Psoas muscle (tissue), 7 donors: ENCODE measurements at regions not wholly inside any gene's neighbourhood (a gene's known extent, or its start where the extent isn't known, plus 50 kb on each side); places are given as distances from the start of the nearest gene placed in this dataset.

ENCODE experiments used
- ATAC-seq, 4 donors: fragments of 200-7000 bp; cut with Tn5 transposase; one replicate each; pipeline ENCODE4 v1.9.1; 2020; ENCODE audit warnings: moderate library complexity in 3 of 4, mild to moderate bottlenecking in 2 of 4
- DNase-seq, 2 donors: peaks; one replicate each; pipeline ENCODE4 v3.0.0-alpha.2; 2020
- H3K27ac ChIP-seq: fragments of 200-600 bp; one replicate; pipeline ENCODE4 v1.8.0; 2022
- H3K27me3 ChIP-seq, 3 donors: fragments of 200-600 bp in 1 of 3; one replicate each; pipeline versions ENCODE4 v1.6.1 to v1.8.0; 2013 to 2022; ENCODE audit warnings: low read length in 2 of 3, mild to moderate bottlenecking in 2 of 3, moderate library complexity in 1 of 3; ENCODE audit not compliant: insufficient read depth in 3 of 3
- H3K36me3 ChIP-seq, 2 donors: fragments of 200-600 bp in 1 of 2; one replicate each; pipeline versions ENCODE4 v1.6.1 to v1.8.0; 2013 to 2022; ENCODE audit warnings: low read depth in 1 of 2, mild to moderate bottlenecking in 1 of 2, moderate library complexity in 1 of 2; ENCODE audit not compliant: insufficient read depth in 1 of 2
- H3K4me1 ChIP-seq: fragments of 200-600 bp; one replicate; pipeline ENCODE4 v1.8.0; 2022
- H3K4me3 ChIP-seq: fragments of 200-600 bp; one replicate; pipeline ENCODE4 v1.8.0; 2022; ENCODE audit warnings: mild to moderate bottlenecking
- H3K9me3 ChIP-seq: fragments of 200-600 bp; one replicate; pipeline ENCODE4 v1.8.0; 2022
- CTCF ChIP-seq: fragments of 200-600 bp; IDR thresholded peaks from one replicate; pipeline ENCODE4 v1.8.0; 2022; ENCODE audit warnings: antibody characterized with exemption
- WGBS, 3 donors: extraction: QIAGEN DNeasy Blood & Tissue Kit; methylation state at CpG; one replicate each; pipeline versions ENCODE4 v1.1.6 to v1.1.7; 2013; 5-methylcytosine and 5-hydroxymethylcytosine counted together
- intact Hi-C, 2 donors: fragments of 100-400 bp; cut with DNase I; formaldehyde crosslinking; loops; one replicate each; pipeline versions ENCODE4 v1.11.0 to v1.14.2; 2022
- donor health status: healthy with polysubstance abuse.
- donor health status: DM: no; HTN: no; CAD: no; lungs with moderate emphysema.
- donor health status: Bipolar disorder and iron deficiency.
- donor health status: healthy.
- donor health status: DM: yes; HTN: yes; CAD: no.
- donor health status: DM: no; HTN: no; CAD: no.
- donor health status: DM: yes; HTN: yes; CAD: no.

GRCh38 chr10:80697926-80698325 is 160.2 kb downstream of the SH2D4B start:
- no peak overlapping the region for H3K27ac ChIP-seq
- TF ChIP-seq CTCF, result no peak
- H3K9me3 ChIP-seq, result no peaks in the 10 kb centered on the region
- no peaks in the 10 kb centered on the region for H3K36me3 ChIP-seq
- intact Hi-C loops, result loop anchor here in 1 of 2 donors (10.0 kb wide), 1 partner anchor 227 kb away; no protein-coding TSS in a partner anchor
- H3K4me1 ChIP-seq, result no peaks in the 10 kb centered on the region
- ATAC-seq (no peak), DNase-seq (no peak)
- 39 to 52% (median 47%) methylated on average over 2 of the region's 2 CpGs for WGBS, 3 donors
- no peaks in the 10 kb centered on the region for H3K27me3 ChIP-seq
- H3K4me3 ChIP-seq, result no peak overlapping the region

GRCh38 chr10:80699602-80700039 is 161.9 kb downstream of the SH2D4B start:
- H3K4me3 ChIP-seq, result no peak overlapping the region
- DNase-seq (peak; percentile 78 to 88), ATAC-seq (peak in 3 of 4 donors; percentile 57 to 80 (median 61))
- H3K4me1 ChIP-seq, result no peaks in the 10 kb centered on the region
- TF ChIP-seq CTCF, result peak; percentile 78
- no peaks in the 10 kb centered on the region for H3K36me3 ChIP-seq
- H3K27me3 ChIP-seq, result no peaks in the 10 kb centered on the region
- no peak overlapping the region for H3K27ac ChIP-seq
- no peaks in the 10 kb centered on the region for H3K9me3 ChIP-seq
- intact Hi-C loops, result loop anchor here in 1 of 2 donors (10.0 kb wide), 1 partner anchor 225 kb away; no protein-coding TSS in a partner anchor
- WGBS, 3 donors, result 6 to 13% (median 10%) methylated on average over 14 of the region's 14 CpGs

GRCh38 chr10:80700252-80700651 is 162.6 kb downstream of the SH2D4B start:
- Histone ChIP-seq H3K27me3 (no peaks in the 10 kb centered on the region), H3K9me3 (no peaks in the 10 kb centered on the region), H3K36me3 (no peaks in the 10 kb centered on the region), H3K27ac (no peak overlapping the region), H3K4me3 (no peak overlapping the region), H3K4me1 (no peaks in the 10 kb centered on the region)
- DNase-seq, result no peak
- intact Hi-C loops, result no loop called here
- no peak for ATAC-seq
- TF ChIP-seq CTCF, result no peak
- WGBS, 3 donors, result 83 to 91% (median 89%) methylated on average over 3 of the region's 3 CpGs

GRCh38 chr10:80700760-80701444 is 163.2 kb downstream of the SH2D4B start:
- Histone ChIP-seq H3K9me3 (no peaks in the 10 kb centered on the region), H3K27me3 (no peaks in the 10 kb centered on the region), H3K36me3 (no peaks in the 10 kb centered on the region), H3K4me1 (no peaks in the 10 kb centered on the region), H3K4me3 (no peak overlapping the region), H3K27ac (no peak overlapping the region)
- no peak for DNase-seq
- WGBS, 3 donors, result 58 to 79% (median 67%) methylated on average over 8 of the region's 8 CpGs
- no peak for ATAC-seq
- intact Hi-C loops, result no loop called here
- no peak for TF ChIP-seq CTCF

GRCh38 chr10:80701706-80702105 is 164.0 kb downstream of the SH2D4B start:
- H3K27me3 ChIP-seq, result no peaks in the 10 kb centered on the region
- 71 to 76% (median 76%) methylated on average over 2 of the region's 2 CpGs for WGBS, 3 donors
- H3K9me3 ChIP-seq, result no peaks in the 10 kb centered on the region
- no peak overlapping the region for H3K4me3 ChIP-seq
- no peaks in the 10 kb centered on the region for H3K36me3 ChIP-seq
- DNase-seq (no peak), ATAC-seq (no peak)
- no peak overlapping the region for H3K27ac ChIP-seq
- H3K4me1 ChIP-seq, result no peaks in the 10 kb centered on the region
- intact Hi-C loops, result no loop called here
- TF ChIP-seq CTCF, result no peak
